Right lobe of liver (tissue), 4 donors: ENCODE measurements at regions not wholly inside any gene's neighbourhood (a gene's known extent, or its start where the extent isn't known, plus 50 kb on each side); places are given as distances from the start of the nearest gene placed in this dataset.

Experiments used
- POLR2A ChIP-seq: fragments of 450-650 bp; IDR thresholded peaks from one replicate; pipeline ENCODE4 v1.6.1; 2017; ENCODE audit warnings: antibody characterized with exemption, mild to moderate bottlenecking
- TF ChIP-seq, protein P1 (sequence below), 4 donors: fragments of 200-600 bp in 3 of 4; fragments of 450-650 bp in 1 of 4; IDR thresholded peaks; one replicate each; pipeline versions ENCODE4 v1.5.1 to v1.8.0; 2016 to 2022; ENCODE audit warnings: antibody characterized with exemption in 4 of 4, mild to moderate bottlenecking in 2 of 4
- donor health status: DM: no; HTN: no; CAD: no.
- donor health status: DM: no; HTN: no; CAD: no.
- donor health status: DM: no; HTN: yes; CAD: no.

DNA sequence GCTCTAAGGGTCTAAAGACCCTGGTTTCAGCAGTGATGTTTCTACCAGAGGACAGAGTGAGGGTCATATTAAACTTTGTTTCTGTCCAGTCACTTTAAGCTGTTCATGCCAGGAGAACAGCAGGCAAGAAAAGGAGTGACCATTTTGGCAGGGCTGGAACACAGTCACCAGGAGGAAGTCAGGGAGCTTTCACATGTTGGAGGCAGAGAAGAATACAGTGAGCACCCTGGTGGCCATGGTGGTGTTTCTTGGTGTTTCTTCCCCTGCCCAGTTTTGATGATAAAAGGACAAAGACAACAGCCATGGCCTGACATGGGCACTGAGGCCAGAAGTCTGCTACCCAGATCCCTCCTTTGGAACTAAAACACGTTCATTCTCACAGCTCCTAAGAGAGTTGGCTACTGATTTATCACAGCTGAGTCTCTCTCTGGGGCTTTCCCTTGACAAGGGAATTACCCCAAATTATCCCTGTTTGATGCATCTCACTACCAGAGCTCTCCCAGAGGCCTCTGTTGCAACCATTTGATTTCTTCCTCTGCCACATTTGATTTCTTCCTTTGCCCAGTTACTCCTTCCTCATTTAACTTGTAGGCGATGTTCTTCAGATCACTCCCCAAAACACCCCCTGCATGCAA is 106.4 kb upstream of the NWD2 start:
- TF ChIP-seq, protein P1, sequence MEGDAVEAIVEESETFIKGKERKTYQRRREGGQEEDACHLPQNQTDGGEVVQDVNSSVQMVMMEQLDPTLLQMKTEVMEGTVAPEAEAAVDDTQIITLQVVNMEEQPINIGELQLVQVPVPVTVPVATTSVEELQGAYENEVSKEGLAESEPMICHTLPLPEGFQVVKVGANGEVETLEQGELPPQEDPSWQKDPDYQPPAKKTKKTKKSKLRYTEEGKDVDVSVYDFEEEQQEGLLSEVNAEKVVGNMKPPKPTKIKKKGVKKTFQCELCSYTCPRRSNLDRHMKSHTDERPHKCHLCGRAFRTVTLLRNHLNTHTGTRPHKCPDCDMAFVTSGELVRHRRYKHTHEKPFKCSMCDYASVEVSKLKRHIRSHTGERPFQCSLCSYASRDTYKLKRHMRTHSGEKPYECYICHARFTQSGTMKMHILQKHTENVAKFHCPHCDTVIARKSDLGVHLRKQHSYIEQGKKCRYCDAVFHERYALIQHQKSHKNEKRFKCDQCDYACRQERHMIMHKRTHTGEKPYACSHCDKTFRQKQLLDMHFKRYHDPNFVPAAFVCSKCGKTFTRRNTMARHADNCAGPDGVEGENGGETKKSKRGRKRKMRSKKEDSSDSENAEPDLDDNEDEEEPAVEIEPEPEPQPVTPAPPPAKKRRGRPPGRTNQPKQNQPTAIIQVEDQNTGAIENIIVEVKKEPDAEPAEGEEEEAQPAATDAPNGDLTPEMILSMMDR (IDR thresholded peaks at IDR 0.05), result no peak
- no peak for TF ChIP-seq POLR2A
